Upper lobe of left lung (tissue), 6 donors: ENCODE measurements at regions not wholly inside any gene's neighbourhood (a gene's known extent, or its start where the extent isn't known, plus 50 kb on each side); places are given as distances from the start of the nearest gene placed in this dataset.

Source experiments
- ATAC-seq, 2 donors: fragments of 200-7000 bp; cut with Tn5 transposase; one replicate each; pipeline ENCODE4 v1.9.1; 2022; ENCODE audit warnings: mild to moderate bottlenecking in 2 of 2, moderate library complexity in 2 of 2; ENCODE audit not compliant: low FRiP score in 2 of 2
- DNase-seq, 2 donors: peaks; one replicate each; pipeline ENCODE4 v3.0.0-alpha.2; 2019 to 2020
- H3K27ac ChIP-seq, 4 donors: fragments of 200-600 bp; sonication (generic); one replicate each; pipeline ENCODE4 v1.5.1; 2016 to 2019
- H3K27me3 ChIP-seq, 4 donors: fragments of 200-600 bp; sonication (generic); one replicate each; pipeline ENCODE4 v1.5.1; 2017 to 2019
- H3K36me3 ChIP-seq, 4 donors: fragments of 200-600 bp; sonication (generic); one replicate each; pipeline ENCODE4 v1.5.1; 2016 to 2019
- H3K4me1 ChIP-seq, 4 donors: fragments of 200-600 bp; sonication (generic); one replicate each; pipeline ENCODE4 v1.5.1; 2018 to 2019
- H3K4me3 ChIP-seq, 4 donors: fragments of 200-600 bp; sonication (generic); one replicate each; pipeline ENCODE4 v1.5.1; 2017 to 2019; ENCODE audit warnings: mild to moderate bottlenecking in 2 of 4, moderate library complexity in 1 of 4
- H3K9me3 ChIP-seq, 4 donors: fragments of 200-600 bp; sonication (generic); one replicate each; pipeline ENCODE4 v1.5.1; 2018 to 2019
- EP300 ChIP-seq, 4 donors: sonication (generic); formaldehyde crosslinking; IDR thresholded peaks; one replicate each; pipeline ENCODE4 v1.5.1; 2017; ENCODE audit warnings: antibody characterized with exemption in 4 of 4, control low read depth in 2 of 4
- POLR2A ChIP-seq, 4 donors: fragments of 450-650 bp; IDR thresholded peaks; one replicate each; pipeline ENCODE4 v1.5.1; 2016 to 2017; ENCODE audit warnings: antibody characterized with exemption in 4 of 4, mild to moderate bottlenecking in 2 of 4
- POLR2AphosphoS5 ChIP-seq, 2 donors: sonication (generic); formaldehyde crosslinking; IDR thresholded peaks; one replicate each; pipeline ENCODE4 v1.5.1; 2017; ENCODE audit warnings: antibody characterized with exemption in 2 of 2
- WGBS, 2 donors: methylation state at CpG; one replicate each; pipeline ENCODE4 v1.1.5; 2017 to 2018; 5-methylcytosine and 5-hydroxymethylcytosine counted together
- TF ChIP-seq, protein P1 (sequence below), 6 experiments: fragments of 450-650 bp in 4 of 6; fragments of 200-600 bp in 2 of 6; sonication (generic) in 2 of 6; IDR thresholded peaks; one replicate each; pipeline ENCODE4 v1.5.1; 2016 to 2019; ENCODE audit warnings: antibody characterized with exemption in 6 of 6
- donor health status: DM: no; HTN: no; CAD: no; lungs with moderate emphysema.
- donor health status: DM: no; HTN: yes; CAD: no; lungs with severe emphysema.

GRCh38 chr2:66867063-66867441 is 432.1 kb downstream of the MEIS1 start:
- Histone ChIP-seq H3K27ac (no peak overlapping the region), H3K4me1 (no peaks in the 10 kb centered on the region), H3K9me3 (no peaks in the 10 kb centered on the region), H3K27me3 (no peaks in the 10 kb centered on the region), H3K4me3 (no peak overlapping the region), H3K36me3 (no peaks in the 10 kb centered on the region)
- DNase-seq: no peak
- no peak for ATAC-seq
- TF ChIP-seq, protein P1, sequence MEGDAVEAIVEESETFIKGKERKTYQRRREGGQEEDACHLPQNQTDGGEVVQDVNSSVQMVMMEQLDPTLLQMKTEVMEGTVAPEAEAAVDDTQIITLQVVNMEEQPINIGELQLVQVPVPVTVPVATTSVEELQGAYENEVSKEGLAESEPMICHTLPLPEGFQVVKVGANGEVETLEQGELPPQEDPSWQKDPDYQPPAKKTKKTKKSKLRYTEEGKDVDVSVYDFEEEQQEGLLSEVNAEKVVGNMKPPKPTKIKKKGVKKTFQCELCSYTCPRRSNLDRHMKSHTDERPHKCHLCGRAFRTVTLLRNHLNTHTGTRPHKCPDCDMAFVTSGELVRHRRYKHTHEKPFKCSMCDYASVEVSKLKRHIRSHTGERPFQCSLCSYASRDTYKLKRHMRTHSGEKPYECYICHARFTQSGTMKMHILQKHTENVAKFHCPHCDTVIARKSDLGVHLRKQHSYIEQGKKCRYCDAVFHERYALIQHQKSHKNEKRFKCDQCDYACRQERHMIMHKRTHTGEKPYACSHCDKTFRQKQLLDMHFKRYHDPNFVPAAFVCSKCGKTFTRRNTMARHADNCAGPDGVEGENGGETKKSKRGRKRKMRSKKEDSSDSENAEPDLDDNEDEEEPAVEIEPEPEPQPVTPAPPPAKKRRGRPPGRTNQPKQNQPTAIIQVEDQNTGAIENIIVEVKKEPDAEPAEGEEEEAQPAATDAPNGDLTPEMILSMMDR (IDR thresholded peaks at IDR 0.05): no peak
- TF ChIP-seq POLR2AphosphoS5 (IDR thresholded peaks at IDR 0.05): no peak
- TF ChIP-seq EP300 (IDR thresholded peaks at IDR 0.05): no peak
- TF ChIP-seq POLR2A (IDR thresholded peaks at IDR 0.05): no peak
- 75 to 76% methylated on average over 2 of the region's 2 CpGs for WGBS, 2 donors

GRCh38 chr2:66869076-66869475 is 434.2 kb downstream of the MEIS1 start:
- Histone ChIP-seq H3K9me3 (no peaks in the 10 kb centered on the region), H3K36me3 (no peaks in the 10 kb centered on the region), H3K4me3 (no peak overlapping the region), H3K4me1 (peaks cover 0 to 7% (median 0%) of the 10 kb centered on the region in 4 donors), H3K27ac (no peak overlapping the region), H3K27me3 (no peaks in the 10 kb centered on the region)
- 90 to 96% methylated on average over 3 of the region's 3 CpGs for WGBS, 2 donors
- TF ChIP-seq POLR2AphosphoS5 (IDR thresholded peaks at IDR 0.05) (no peak), EP300 (IDR thresholded peaks at IDR 0.05) (no peak), POLR2A (IDR thresholded peaks at IDR 0.05) (no peak)
- TF ChIP-seq, protein P1 (IDR thresholded peaks at IDR 0.05): no peak
- DNase-seq (no peak), ATAC-seq (no peak)

- DNase-seq (no peak), ATAC-seq (peak in 1 of 2 donors; percentile 38)
- Histone ChIP-seq H3K9me3 (no peaks in the 10 kb centered on the region), H3K4me3 (no peak overlapping the region), H3K27ac (no peak overlapping the region), H3K27me3 (no peaks in the 10 kb centered on the region), H3K4me1 (peaks cover 0 to 11% (median 0%) of the 10 kb centered on the region in 4 donors), H3K36me3 (no peaks in the 10 kb centered on the region)
- WGBS, 2 donors: 49 to 52% methylated on average over 8 of the region's 8 CpGs
- TF ChIP-seq POLR2A (IDR thresholded peaks at IDR 0.05) (no peak), POLR2AphosphoS5 (IDR thresholded peaks at IDR 0.05) (no peak), EP300 (IDR thresholded peaks at IDR 0.05) (no peak)
- TF ChIP-seq, protein P1 (IDR thresholded peaks at IDR 0.05): no peak
Measured at GRCh38 chr2:66872081-66872985, 437.4 kb downstream of the MEIS1 start.

- Histone ChIP-seq H3K4me3 (no peak overlapping the region), H3K36me3 (no peaks in the 10 kb centered on the region), H3K27me3 (no peaks in the 10 kb centered on the region), H3K4me1 (peaks cover 0 to 11% (median 0%) of the 10 kb centered on the region in 4 donors), H3K9me3 (no peaks in the 10 kb centered on the region), H3K27ac (no peak overlapping the region)
- WGBS, 2 donors: 34 to 35% methylated on average over 8 of the region's 8 CpGs
- TF ChIP-seq POLR2AphosphoS5 (IDR thresholded peaks at IDR 0.05) (no peak), EP300 (IDR thresholded peaks at IDR 0.05) (no peak), POLR2A (IDR thresholded peaks at IDR 0.05) (no peak)
- TF ChIP-seq, protein P1 (IDR thresholded peaks at IDR 0.05): no peak
- DNase-seq: no peak
- ATAC-seq: no peak
Measured at GRCh38 chr2:66872986-66873754, 438.2 kb downstream of the MEIS1 start.
